PFSK-1 (cell line): ENCODE measurements at regions not wholly inside any gene's neighbourhood (a gene's known extent, or its start where the extent isn't known, plus 50 kb on each side); places are given as distances from the start of the nearest gene placed in this dataset.

Experiments used
- FOXP2 ChIP-seq: optimal IDR thresholded peaks from 2 replicates; pipeline ENCODE3; 2011; ENCODE audit warnings: borderline replicate concordance, control low read depth, inconsistent platforms; ENCODE audit not compliant: insufficient read depth; ENCODE audit errors: extremely low read length, extremely low read depth
- POLR2AphosphoS5 ChIP-seq: IDR thresholded peaks from 2 replicates; pipeline ENCODE4 v1.6.1; 2012; ENCODE audit warnings: low read depth, mild to moderate bottlenecking, control low read depth, low read length, moderate library complexity
- REST ChIP-seq, 2 experiments: IDR thresholded peaks; 2 replicates each; pipeline versions ENCODE4 v1.6.1 to v1.8.0; 2011 to 2012; ENCODE audit warnings: low read depth in 2 of 2, low read length in 2 of 2, control low read depth in 1 of 2, inconsistent platforms in 1 of 2, mild to moderate bottlenecking in 1 of 2, moderate library complexity in 1 of 2; ENCODE audit not compliant: insufficient read depth in 1 of 2
- SIN3A ChIP-seq: IDR thresholded peaks from 2 replicates; pipeline ENCODE4 v1.6.1; 2012; ENCODE audit warnings: mild to moderate bottlenecking, low read length, moderate library complexity, borderline replicate concordance; ENCODE audit not compliant: insufficient read depth
- TAF1 ChIP-seq: IDR thresholded peaks from 2 replicates; pipeline ENCODE4 v1.6.1; 2012; ENCODE audit warnings: low read length, control low read depth, borderline replicate concordance; ENCODE audit not compliant: insufficient read depth

GRCh38 chr21:15653710-15654109 is 76.1 kb upstream of the USP25 start:
- TF ChIP-seq REST (IDR thresholded peaks at IDR 0.05; ENCODE audit: insufficient read depth in 1 of 2, low read depth in 2 of 2, low read length in 2 of 2) (no peak), TAF1 (no peak)

- TF ChIP-seq POLR2AphosphoS5 (no peak), SIN3A (no peak), FOXP2 (no peak), REST (IDR thresholded peaks at IDR 0.05; ENCODE audit: insufficient read depth in 1 of 2, low read depth in 2 of 2, low read length in 2 of 2) (no peak), TAF1 (no peak)
Measured at GRCh38 chr21:15654171-15654570, 75.6 kb upstream of the USP25 start.

- no peak for TF ChIP-seq POLR2AphosphoS5
- no peak for TF ChIP-seq SIN3A
- TF ChIP-seq TAF1: no peak
- TF ChIP-seq REST (IDR thresholded peaks at IDR 0.05; ENCODE audit: insufficient read depth in 1 of 2, low read depth in 2 of 2, low read length in 2 of 2): no peak
- no peak for TF ChIP-seq FOXP2
Measured at GRCh38 chr21:15659753-15660422, 69.9 kb upstream of the USP25 start.

- TF ChIP-seq POLR2AphosphoS5: no peak
- TF ChIP-seq FOXP2: no peak
- no peak for TF ChIP-seq REST (IDR thresholded peaks at IDR 0.05; ENCODE audit: insufficient read depth in 1 of 2, low read depth in 2 of 2, low read length in 2 of 2)
- no peak for TF ChIP-seq TAF1
- no peak for TF ChIP-seq SIN3A
Measured at GRCh38 chr21:15660423-15660804, 69.4 kb upstream of the USP25 start.

GRCh38 chr21:15667010-15667409 is 62.8 kb upstream of the USP25 start:
- no peak for TF ChIP-seq REST (IDR thresholded peaks at IDR 0.05; ENCODE audit: insufficient read depth in 1 of 2, low read depth in 2 of 2, low read length in 2 of 2)
- no peak for TF ChIP-seq TAF1
- no peak for TF ChIP-seq SIN3A
- TF ChIP-seq FOXP2: no peak
- TF ChIP-seq POLR2AphosphoS5: no peak
